ENCODE measurements at regions not wholly inside any gene's neighbourhood (a gene's known extent, or its start where the extent isn't known, plus 50 kb on each side); places are given as distances from the start of the nearest gene placed in this dataset.

- peaks cover 35% of the 10 kb centered on the region for H3K27me3 Mint-ChIP-seq
Observed at GRCh38 chr10:78629773-78630172, 439.0 kb upstream of the ZMIZ1 start.

GRCh38 chr10:78630944-78631838 is 437.6 kb upstream of the ZMIZ1 start:
- ATAC-seq (replicated peaks; ENCODE audit: extremely low read depth, poor library complexity, severe bottlenecking): no peak
- no peak overlapping the region for H3K4me3 Mint-ChIP-seq
- peaks cover 43% of the 10 kb centered on the region for H3K27me3 Mint-ChIP-seq
- no peak overlapping the region for H3K27ac Mint-ChIP-seq (ENCODE audit: low read depth)
- H3K4me1 Mint-ChIP-seq: no peaks in the 10 kb centered on the region
- H3K36me3 Mint-ChIP-seq (ENCODE audit: insufficient read depth): no peaks in the 10 kb centered on the region
- no peaks in the 10 kb centered on the region for H3K9me3 Mint-ChIP-seq
- DNase-seq (ENCODE audit: low spot score in 2 of 2): no peak

More at GRCh38 chr10:78629773-78630172, 439.0 kb upstream of the ZMIZ1 start:
- no peak overlapping the region for H3K4me3 Mint-ChIP-seq
- H3K36me3 Mint-ChIP-seq (ENCODE audit: insufficient read depth): no peaks in the 10 kb centered on the region
- DNase-seq (ENCODE audit: low spot score in 2 of 2) (no peak), ATAC-seq (replicated peaks; ENCODE audit: extremely low read depth, poor library complexity, severe bottlenecking) (no peak)
- H3K27ac Mint-ChIP-seq (ENCODE audit: low read depth): no peak overlapping the region
- H3K4me1 Mint-ChIP-seq: no peaks in the 10 kb centered on the region
- H3K9me3 Mint-ChIP-seq: no peaks in the 10 kb centered on the region

GRCh38 chr10:78634389-78634815 is 434.4 kb upstream of the ZMIZ1 start:
- no peaks in the 10 kb centered on the region for H3K36me3 Mint-ChIP-seq (ENCODE audit: insufficient read depth)
- ATAC-seq (replicated peaks; ENCODE audit: extremely low read depth, poor library complexity, severe bottlenecking) (no peak), DNase-seq (ENCODE audit: low spot score in 2 of 2) (no peak)
- H3K4me1 Mint-ChIP-seq: no peaks in the 10 kb centered on the region
- no peak overlapping the region for H3K27ac Mint-ChIP-seq (ENCODE audit: low read depth)
- H3K9me3 Mint-ChIP-seq: no peaks in the 10 kb centered on the region
- H3K27me3 Mint-ChIP-seq: peaks cover 20% of the 10 kb centered on the region
- no peak overlapping the region for H3K4me3 Mint-ChIP-seq

- DNase-seq (ENCODE audit: low spot score in 2 of 2): no peak
- Mint-ChIP-seq H3K9me3 (no peaks in the 10 kb centered on the region), H3K36me3 (ENCODE audit: insufficient read depth) (no peaks in the 10 kb centered on the region), H3K27me3 (peaks cover 16% of the 10 kb centered on the region), H3K27ac (ENCODE audit: low read depth) (no peak overlapping the region), H3K4me3 (no peak overlapping the region), H3K4me1 (no peaks in the 10 kb centered on the region)
- no peak for ATAC-seq (replicated peaks; ENCODE audit: extremely low read depth, poor library complexity, severe bottlenecking)
Observed at GRCh38 chr10:78634835-78635234, 433.9 kb upstream of the ZMIZ1 start.

- DNase-seq (ENCODE audit: low spot score in 2 of 2): no peak
- no peak overlapping the region for H3K27ac Mint-ChIP-seq (ENCODE audit: low read depth)
- peaks cover 22% of the 10 kb centered on the region for H3K27me3 Mint-ChIP-seq
- no peaks in the 10 kb centered on the region for H3K4me1 Mint-ChIP-seq
- no peak overlapping the region for H3K4me3 Mint-ChIP-seq
- ATAC-seq (replicated peaks; ENCODE audit: extremely low read depth, poor library complexity, severe bottlenecking): no peak
- H3K36me3 Mint-ChIP-seq (ENCODE audit: insufficient read depth): no peaks in the 10 kb centered on the region
- H3K9me3 Mint-ChIP-seq: no peaks in the 10 kb centered on the region
Observed at GRCh38 chr10:78639629-78640028, 429.1 kb upstream of the ZMIZ1 start.

- no peak for DNase-seq (ENCODE audit: low spot score in 2 of 2)
- no peaks in the 10 kb centered on the region for H3K4me1 Mint-ChIP-seq
- no peaks in the 10 kb centered on the region for H3K36me3 Mint-ChIP-seq (ENCODE audit: insufficient read depth)
- H3K27ac Mint-ChIP-seq (ENCODE audit: low read depth): no peak overlapping the region
- H3K9me3 Mint-ChIP-seq: no peaks in the 10 kb centered on the region
- H3K27me3 Mint-ChIP-seq: peaks cover 12% of the 10 kb centered on the region
- H3K4me3 Mint-ChIP-seq: no peak overlapping the region
- ATAC-seq (replicated peaks; ENCODE audit: extremely low read depth, poor library complexity, severe bottlenecking): no peak
Observed at GRCh38 chr10:78640796-78641636, 427.8 kb upstream of the ZMIZ1 start.

- no peak for ATAC-seq (replicated peaks; ENCODE audit: extremely low read depth, poor library complexity, severe bottlenecking)
- Mint-ChIP-seq H3K27ac (ENCODE audit: low read depth) (no peak overlapping the region), H3K4me1 (no peaks in the 10 kb centered on the region), H3K9me3 (no peaks in the 10 kb centered on the region), H3K4me3 (no peak overlapping the region), H3K27me3 (peaks cover 15% of the 10 kb centered on the region), H3K36me3 (ENCODE audit: insufficient read depth) (no peaks in the 10 kb centered on the region)
- no peak for DNase-seq (ENCODE audit: low spot score in 2 of 2)
Observed at GRCh38 chr10:78641693-78642092, 427.1 kb upstream of the ZMIZ1 start.

GRCh38 chr10:78642269-78642816 is 426.4 kb upstream of the ZMIZ1 start:
- Mint-ChIP-seq H3K27ac (ENCODE audit: low read depth) (no peak overlapping the region), H3K4me1 (no peaks in the 10 kb centered on the region), H3K36me3 (ENCODE audit: insufficient read depth) (no peaks in the 10 kb centered on the region), H3K9me3 (no peaks in the 10 kb centered on the region), H3K4me3 (no peak overlapping the region), H3K27me3 (peaks cover 22% of the 10 kb centered on the region)
- DNase-seq (ENCODE audit: low spot score in 2 of 2) (no peak), ATAC-seq (replicated peaks; ENCODE audit: extremely low read depth, poor library complexity, severe bottlenecking) (no peak)

GRCh38 chr10:78643513-78643912 is 425.3 kb upstream of the ZMIZ1 start:
- ATAC-seq (replicated peaks; ENCODE audit: extremely low read depth, poor library complexity, severe bottlenecking) (no peak), DNase-seq (ENCODE audit: low spot score in 2 of 2) (no peak)
- no peaks in the 10 kb centered on the region for H3K4me1 Mint-ChIP-seq
- peaks cover 33% of the 10 kb centered on the region for H3K27me3 Mint-ChIP-seq
- H3K9me3 Mint-ChIP-seq: no peaks in the 10 kb centered on the region
- H3K36me3 Mint-ChIP-seq (ENCODE audit: insufficient read depth): no peaks in the 10 kb centered on the region
- no peak overlapping the region for H3K4me3 Mint-ChIP-seq
- no peak overlapping the region for H3K27ac Mint-ChIP-seq (ENCODE audit: low read depth)

- H3K27ac Mint-ChIP-seq (ENCODE audit: low read depth): no peak overlapping the region
- ATAC-seq (replicated peaks; ENCODE audit: extremely low read depth, poor library complexity, severe bottlenecking) (no peak), DNase-seq (ENCODE audit: low spot score in 2 of 2) (no peak)
- H3K9me3 Mint-ChIP-seq: no peaks in the 10 kb centered on the region
- no peak overlapping the region for H3K4me3 Mint-ChIP-seq
- no peaks in the 10 kb centered on the region for H3K4me1 Mint-ChIP-seq
- H3K36me3 Mint-ChIP-seq (ENCODE audit: insufficient read depth): no peaks in the 10 kb centered on the region
- peaks cover 39% of the 10 kb centered on the region for H3K27me3 Mint-ChIP-seq
Observed at GRCh38 chr10:78644550-78644949, 424.2 kb upstream of the ZMIZ1 start.

GRCh38 chr10:78645169-78645686 is 423.5 kb upstream of the ZMIZ1 start:
- Mint-ChIP-seq H3K4me3 (no peak overlapping the region), H3K4me1 (no peaks in the 10 kb centered on the region), H3K9me3 (no peaks in the 10 kb centered on the region), H3K36me3 (ENCODE audit: insufficient read depth) (no peaks in the 10 kb centered on the region), H3K27ac (ENCODE audit: low read depth) (no peak overlapping the region), H3K27me3 (peaks cover 46% of the 10 kb centered on the region)
- DNase-seq (ENCODE audit: low spot score in 2 of 2): no peak
- ATAC-seq (replicated peaks; ENCODE audit: extremely low read depth, poor library complexity, severe bottlenecking): no peak

GRCh38 chr10:78645975-78646374 is 422.8 kb upstream of the ZMIZ1 start:
- ATAC-seq (replicated peaks; ENCODE audit: extremely low read depth, poor library complexity, severe bottlenecking) (no peak), DNase-seq (ENCODE audit: low spot score in 2 of 2) (no peak)
- Mint-ChIP-seq H3K9me3 (no peaks in the 10 kb centered on the region), H3K4me3 (no peak overlapping the region), H3K4me1 (no peaks in the 10 kb centered on the region), H3K27ac (ENCODE audit: low read depth) (no peak overlapping the region), H3K27me3 (peaks cover 53% of the 10 kb centered on the region), H3K36me3 (ENCODE audit: insufficient read depth) (no peaks in the 10 kb centered on the region)

Data from central memory CD8-positive, alpha-beta T cell (primary cell).